ENCODE measurements at regions not wholly inside any gene's neighbourhood (a gene's known extent, or its start where the extent isn't known, plus 50 kb on each side); places are given as distances from the start of the nearest gene placed in this dataset.

- H3K4me1 ChIP-seq = no peaks in the 10 kb centered on the region
- no peaks in the 10 kb centered on the region for H3K27me3 ChIP-seq
- no peak for DNase-seq (ENCODE audit: low spot score in 2 of 2)
- TF ChIP-seq CTCF (IDR thresholded peaks at IDR 0.05) = no peak
- H3K4me3 ChIP-seq = no peak overlapping the region
- no peak overlapping the region for H3K27ac ChIP-seq
- H3K36me3 ChIP-seq = no peaks in the 10 kb centered on the region
- no peaks in the 10 kb centered on the region for H3K9me3 ChIP-seq
- intact Hi-C loops (cut with DNase I) = no loop called here
These were observed 177.3 kb downstream of the TSHZ3 start for GRCh38 chr19:31171936-31172335.

GRCh38 chr19:31170046-31170445 lies 179.2 kb downstream of the TSHZ3 start:
- intact Hi-C loops (cut with DNase I) = no loop called here
- no peak for DNase-seq (ENCODE audit: low spot score in 2 of 2)

GRCh38 chr19:31168106-31168625 lies 181.1 kb downstream of the TSHZ3 start:
- Histone ChIP-seq H3K4me3 (no peak overlapping the region), H3K9me3 (no peaks in the 10 kb centered on the region), H3K27ac (no peak overlapping the region), H3K4me1 (no peaks in the 10 kb centered on the region), H3K27me3 (no peaks in the 10 kb centered on the region), H3K36me3 (no peaks in the 10 kb centered on the region)
- no peak for DNase-seq (ENCODE audit: low spot score in 2 of 2)
- intact Hi-C loops (cut with DNase I) = no loop called here
- no peak for TF ChIP-seq CTCF (IDR thresholded peaks at IDR 0.05)

More at GRCh38 chr19:31170046-31170445, 179.2 kb downstream of the TSHZ3 start:
- Histone ChIP-seq H3K27me3 (no peaks in the 10 kb centered on the region), H3K4me3 (no peak overlapping the region), H3K9me3 (no peaks in the 10 kb centered on the region), H3K36me3 (no peaks in the 10 kb centered on the region), H3K4me1 (no peaks in the 10 kb centered on the region), H3K27ac (no peak overlapping the region)
- no peak for TF ChIP-seq CTCF (IDR thresholded peaks at IDR 0.05)

GRCh38 chr19:31167690-31168089 lies 181.5 kb downstream of the TSHZ3 start:
- no peaks in the 10 kb centered on the region for H3K27me3 ChIP-seq
- no peaks in the 10 kb centered on the region for H3K4me1 ChIP-seq

GRCh38 chr19:31166206-31166605 lies 183.0 kb downstream of the TSHZ3 start:
- H3K9me3 ChIP-seq = no peaks in the 10 kb centered on the region
- no peak overlapping the region for H3K27ac ChIP-seq
- no peak overlapping the region for H3K4me3 ChIP-seq
- no peaks in the 10 kb centered on the region for H3K4me1 ChIP-seq
- H3K36me3 ChIP-seq = no peaks in the 10 kb centered on the region
- no peak for TF ChIP-seq CTCF (IDR thresholded peaks at IDR 0.05)
- no peak for DNase-seq (ENCODE audit: low spot score in 2 of 2)
- intact Hi-C loops (cut with DNase I) = no loop called here
- no peaks in the 10 kb centered on the region for H3K27me3 ChIP-seq

More at GRCh38 chr19:31167690-31168089, 181.5 kb downstream of the TSHZ3 start:
- H3K36me3 ChIP-seq = no peaks in the 10 kb centered on the region
- DNase-seq (ENCODE audit: low spot score in 2 of 2) = no peak
- no peak overlapping the region for H3K4me3 ChIP-seq
- no peaks in the 10 kb centered on the region for H3K9me3 ChIP-seq
- no peak overlapping the region for H3K27ac ChIP-seq
- intact Hi-C loops (cut with DNase I) = no loop called here
- TF ChIP-seq CTCF (IDR thresholded peaks at IDR 0.05) = no peak

- no peak for DNase-seq (ENCODE audit: low spot score in 2 of 2)
- intact Hi-C loops (cut with DNase I) = no loop called here
- Histone ChIP-seq H3K27ac (no peak overlapping the region), H3K4me3 (no peak overlapping the region), H3K4me1 (no peaks in the 10 kb centered on the region), H3K27me3 (no peaks in the 10 kb centered on the region), H3K36me3 (no peaks in the 10 kb centered on the region), H3K9me3 (no peaks in the 10 kb centered on the region)
- no peak for TF ChIP-seq CTCF (IDR thresholded peaks at IDR 0.05)
These were observed 184.4 kb downstream of the TSHZ3 start for GRCh38 chr19:31164791-31165251.

Measured in ascending aorta (tissue), 2 donors.